ENCODE measurements at regions not wholly inside any gene's neighbourhood (a gene's known extent, or its start where the extent isn't known, plus 50 kb on each side); places are given as distances from the start of the nearest gene placed in this dataset.

- TF ChIP-seq CTCF (IDR thresholded peaks at IDR 0.05 in 8 of 11, conservative IDR thresholded peaks at IDR 0.05 in 3 of 11) (no peak), POLR2AphosphoS5 (IDR thresholded peaks at IDR 0.05) (no peak), POLR2A (IDR thresholded peaks at IDR 0.05) (no peak)
Observed at GRCh38 chr2:172227719-172228118, 125.0 kb upstream of the DLX2 start.

All from spleen (tissue), 7 donors.